ENCODE measurements at regions not wholly inside any gene's neighbourhood (a gene's known extent, or its start where the extent isn't known, plus 50 kb on each side); places are given as distances from the start of the nearest gene placed in this dataset.

DNA sequence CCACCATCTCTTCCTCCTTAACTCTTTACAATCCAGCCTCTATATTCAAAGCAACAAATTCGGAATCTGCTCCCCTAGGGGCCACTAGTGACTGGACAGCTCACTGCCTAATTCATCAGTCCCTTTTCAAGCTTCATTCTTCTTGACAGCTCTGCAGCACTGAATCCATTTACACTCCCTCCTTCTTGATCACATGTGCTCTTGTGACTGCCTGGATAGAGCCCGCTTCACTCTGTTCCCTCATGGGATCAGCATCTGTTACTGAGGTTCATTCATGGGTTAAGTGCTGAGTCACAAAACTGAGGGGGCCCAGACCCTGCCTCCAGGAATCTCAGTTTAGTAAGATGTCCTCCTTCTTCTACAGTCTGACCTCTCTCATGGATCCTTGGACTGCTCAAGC, 81.5 kb downstream of the CYRIA start:
- no peak overlapping the region for H3K4me3 Mint-ChIP-seq
- CTCF ChIA-PET = interaction anchor here (1.2 kb wide), 1 partner anchor 25 kb away, joined by 3 read pairs; no protein-coding TSS in a partner anchor
- intact Hi-C loops (cut with micrococcal nuclease) = no loop called here
- POLR2A ChIA-PET = no interaction called here
- H3K9me3 Mint-ChIP-seq = peaks cover 3% of the 10 kb centered on the region
- ATAC-seq (ENCODE audit: low read depth) = no peak
- no peaks in the 10 kb centered on the region for H3K27me3 Mint-ChIP-seq
- H3K4me1 Mint-ChIP-seq = peaks cover 28% of the 10 kb centered on the region
- TF ChIP-seq, protein P1, sequence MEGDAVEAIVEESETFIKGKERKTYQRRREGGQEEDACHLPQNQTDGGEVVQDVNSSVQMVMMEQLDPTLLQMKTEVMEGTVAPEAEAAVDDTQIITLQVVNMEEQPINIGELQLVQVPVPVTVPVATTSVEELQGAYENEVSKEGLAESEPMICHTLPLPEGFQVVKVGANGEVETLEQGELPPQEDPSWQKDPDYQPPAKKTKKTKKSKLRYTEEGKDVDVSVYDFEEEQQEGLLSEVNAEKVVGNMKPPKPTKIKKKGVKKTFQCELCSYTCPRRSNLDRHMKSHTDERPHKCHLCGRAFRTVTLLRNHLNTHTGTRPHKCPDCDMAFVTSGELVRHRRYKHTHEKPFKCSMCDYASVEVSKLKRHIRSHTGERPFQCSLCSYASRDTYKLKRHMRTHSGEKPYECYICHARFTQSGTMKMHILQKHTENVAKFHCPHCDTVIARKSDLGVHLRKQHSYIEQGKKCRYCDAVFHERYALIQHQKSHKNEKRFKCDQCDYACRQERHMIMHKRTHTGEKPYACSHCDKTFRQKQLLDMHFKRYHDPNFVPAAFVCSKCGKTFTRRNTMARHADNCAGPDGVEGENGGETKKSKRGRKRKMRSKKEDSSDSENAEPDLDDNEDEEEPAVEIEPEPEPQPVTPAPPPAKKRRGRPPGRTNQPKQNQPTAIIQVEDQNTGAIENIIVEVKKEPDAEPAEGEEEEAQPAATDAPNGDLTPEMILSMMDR (IDR thresholded peaks at IDR 0.05) = no peak
- H3K36me3 Mint-ChIP-seq (ENCODE audit: low read depth) = peaks cover 80% of the 10 kb centered on the region
- no peak for DNase-seq
- H3K27ac Mint-ChIP-seq = no peak overlapping the region

DNA sequence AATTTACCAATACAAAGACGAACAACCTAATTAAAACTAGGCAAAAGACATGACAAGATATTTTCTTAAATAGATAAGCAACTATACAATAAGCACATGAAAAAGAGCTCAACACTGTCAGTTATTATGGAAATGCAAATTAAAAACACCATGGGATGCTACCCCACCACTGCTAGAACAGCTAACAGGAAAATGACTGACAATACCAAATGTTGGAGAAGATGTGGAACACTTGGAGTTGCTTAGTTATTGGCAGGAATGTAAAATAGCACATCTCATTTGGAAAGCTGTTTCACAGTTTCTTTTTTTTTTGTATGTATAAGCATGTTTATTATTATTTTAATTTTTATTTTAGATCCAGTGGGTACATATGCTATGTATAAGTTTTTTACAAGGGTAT, 84.4 kb downstream of the CYRIA start:
- no peaks in the 10 kb centered on the region for H3K9me3 Mint-ChIP-seq
- H3K36me3 Mint-ChIP-seq (ENCODE audit: low read depth) = peaks cover 78% of the 10 kb centered on the region
- H3K27me3 Mint-ChIP-seq = no peaks in the 10 kb centered on the region
- no peak overlapping the region for H3K27ac Mint-ChIP-seq
- intact Hi-C loops (cut with micrococcal nuclease) = no loop called here
- DNase-seq (no peak), ATAC-seq (ENCODE audit: low read depth) (no peak)
- ChIA-PET POLR2A (no interaction called here), CTCF (no interaction called here)
- peaks cover 16% of the 10 kb centered on the region for H3K4me1 Mint-ChIP-seq
- TF ChIP-seq, protein P1 (IDR thresholded peaks at IDR 0.05) = no peak
- H3K4me3 Mint-ChIP-seq = no peak overlapping the region

DNA sequence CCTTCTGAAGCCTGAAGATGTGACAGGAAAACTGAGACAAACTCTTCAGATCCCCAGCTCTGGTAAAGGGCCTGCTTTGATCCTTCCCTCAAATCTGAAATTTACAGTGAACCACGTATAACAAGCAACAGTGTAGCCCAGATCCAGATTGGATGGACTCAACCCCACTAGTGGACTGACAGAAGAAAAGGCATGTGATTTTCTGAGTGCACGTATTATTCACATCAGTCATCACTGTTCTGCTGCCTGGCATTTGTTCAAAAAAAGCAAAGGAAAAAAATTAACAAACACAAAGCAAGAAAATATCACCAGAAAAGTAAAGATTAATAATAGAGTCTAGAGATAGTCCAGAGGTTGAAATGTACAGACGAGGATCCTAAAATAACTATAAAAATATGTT, 87.6 kb downstream of the CYRIA start:
- TF ChIP-seq, protein P1 (IDR thresholded peaks at IDR 0.05) = no peak
- DNase-seq = no peak
- peaks cover 77% of the 10 kb centered on the region for H3K36me3 Mint-ChIP-seq (ENCODE audit: low read depth)
- no peaks in the 10 kb centered on the region for H3K4me1 Mint-ChIP-seq
- no peak overlapping the region for H3K4me3 Mint-ChIP-seq
- intact Hi-C loops (cut with micrococcal nuclease) = no loop called here
- ChIA-PET CTCF (no interaction called here), POLR2A (no interaction called here)
- ATAC-seq (ENCODE audit: low read depth) = no peak
- no peak overlapping the region for H3K27ac Mint-ChIP-seq
- no peaks in the 10 kb centered on the region for H3K27me3 Mint-ChIP-seq
- H3K9me3 Mint-ChIP-seq = peaks cover 7% of the 10 kb centered on the region

DNA sequence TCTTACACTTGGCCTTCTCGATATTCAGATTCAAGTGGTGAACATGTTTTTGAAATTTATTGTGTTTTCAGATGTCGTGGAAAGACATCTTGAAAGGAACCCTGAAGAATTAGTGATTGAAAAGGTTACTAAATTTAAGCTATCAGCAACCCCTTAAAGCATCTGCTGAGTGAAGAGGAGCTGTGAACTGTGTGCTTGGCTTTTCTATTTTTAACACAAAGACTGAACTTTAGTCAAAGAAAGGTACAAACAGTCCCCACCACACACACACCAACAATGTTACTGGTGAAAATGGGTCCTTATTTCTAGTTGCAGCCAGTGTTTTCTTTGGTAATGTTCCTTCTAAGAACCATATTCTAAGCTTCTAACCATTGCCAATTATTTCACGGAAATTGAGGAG, 95.1 kb downstream of the CYRIA start:
- intact Hi-C loops (cut with micrococcal nuclease) = no loop called here
- no peak overlapping the region for H3K27ac Mint-ChIP-seq
- H3K36me3 Mint-ChIP-seq (ENCODE audit: low read depth) = peaks cover 85% of the 10 kb centered on the region
- POLR2A ChIA-PET = no interaction called here
- ATAC-seq (ENCODE audit: low read depth) (no peak), DNase-seq (no peak)
- H3K4me3 Mint-ChIP-seq = no peak overlapping the region
- H3K4me1 Mint-ChIP-seq = peaks cover 5% of the 10 kb centered on the region
- H3K9me3 Mint-ChIP-seq = peaks cover 3% of the 10 kb centered on the region
- TF ChIP-seq, protein P1 (IDR thresholded peaks at IDR 0.05) = no peak
- H3K27me3 Mint-ChIP-seq = no peaks in the 10 kb centered on the region
- CTCF ChIA-PET = interaction anchor here (0.5 kb wide), 1 partner anchor 217 kb away, joined by 3 read pairs; no protein-coding TSS in a partner anchor

DNA sequence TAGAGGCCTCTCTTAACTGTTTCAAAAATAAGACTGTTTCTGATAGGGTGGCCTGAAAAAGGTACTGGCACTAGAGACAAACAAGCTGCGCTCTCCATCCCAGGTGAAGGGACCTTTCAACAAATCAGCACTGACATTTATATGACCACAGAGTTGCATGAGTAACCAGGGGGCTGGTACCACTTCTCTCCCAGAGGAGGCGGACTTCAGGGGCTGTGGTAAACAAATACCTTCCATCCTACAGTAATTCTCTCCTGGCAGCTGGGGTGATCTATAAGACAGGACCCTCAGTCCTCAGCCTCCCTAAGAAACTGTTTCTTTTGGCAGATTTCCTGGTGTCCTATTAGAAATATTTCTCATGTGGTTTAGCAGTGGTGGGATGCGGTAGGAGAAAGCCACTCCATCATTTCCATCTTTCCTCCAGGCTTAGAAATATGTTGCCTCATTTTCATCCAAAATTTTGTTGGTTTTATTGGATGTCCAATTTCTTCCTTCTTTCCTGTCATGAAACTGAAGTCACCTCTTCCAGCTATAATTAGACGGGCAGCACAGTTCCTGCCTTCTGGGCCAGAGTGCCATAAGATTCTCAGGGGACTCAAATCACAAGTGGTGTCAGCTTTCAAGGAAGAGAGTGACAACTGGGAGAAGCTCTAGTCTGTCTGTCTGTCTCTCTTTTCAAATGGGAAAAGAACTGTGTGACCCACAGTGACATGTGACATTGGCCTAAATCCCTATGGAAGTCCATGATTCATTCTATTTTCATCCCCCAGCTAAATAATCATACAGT, 96.4 kb downstream of the CYRIA start:
- no peaks in the 10 kb centered on the region for H3K27me3 Mint-ChIP-seq
- peaks cover 86% of the 10 kb centered on the region for H3K36me3 Mint-ChIP-seq (ENCODE audit: low read depth)
- H3K4me1 Mint-ChIP-seq = peaks cover 5% of the 10 kb centered on the region
- intact Hi-C loops (cut with micrococcal nuclease) = no loop called here
- ChIA-PET CTCF (interaction anchor here (1.2 kb wide), 1 partner anchor 40 kb away, joined by 3 read pairs; no protein-coding TSS in a partner anchor), POLR2A (no interaction called here)
- no peak overlapping the region for H3K4me3 Mint-ChIP-seq
- ATAC-seq (ENCODE audit: low read depth) (no peak), DNase-seq (no peak)
- TF ChIP-seq, protein P1 (IDR thresholded peaks at IDR 0.05) = no peak
- H3K9me3 Mint-ChIP-seq = no peaks in the 10 kb centered on the region
- no peak overlapping the region for H3K27ac Mint-ChIP-seq

All from activated B cell treated with CpG ODN at 0.5 μM for 24 hours (primary cell).